Stimulated activated effector memory CD8-positive, alpha-beta T cell treated with anti-CD3 and anti-CD28 coated beads, Interleukin-12 subunit alpha, Interleukin-12 subunit beta, amount 100 ng/mL, for 72 hours (primary cell): ENCODE measurements at regions not wholly inside any gene's neighbourhood (a gene's known extent, or its start where the extent isn't known, plus 50 kb on each side); places are given as distances from the start of the nearest gene placed in this dataset.
"Not testable (repeated sequence)": the region's sequence is repeated elsewhere in the genome, so short reads cannot be mapped to it uniquely, and the experiment has no call there.

Source experiments
- ATAC-seq: fragments of 150-1000 bp; cut with Tn5 transposase; 2 replicates; pipeline ENCODE4 v1.10.0; 2021
- DNase-seq, 2 donors: peaks; one replicate each; pipeline ENCODE4 v3.0.0; 2021 to 2022; ENCODE audit warnings: low spot score in 2 of 2
- H3K27ac Mint-ChIP-seq: one replicate; pipeline ENCODE4 v1.8.0; 2022; ENCODE audit warnings: mild to moderate bottlenecking, mixed read lengths
- H3K36me3 Mint-ChIP-seq: one replicate; pipeline ENCODE4 v1.8.0; 2022; ENCODE audit warnings: mild to moderate bottlenecking, mixed read lengths
- H3K4me1 Mint-ChIP-seq: one replicate; pipeline ENCODE4 v1.8.0; 2022; ENCODE audit warnings: mixed read lengths
- H3K4me3 Mint-ChIP-seq: one replicate; pipeline ENCODE4 v1.8.0; 2022; ENCODE audit warnings: mild to moderate bottlenecking, mixed read lengths
- H3K9me3 Mint-ChIP-seq: one replicate; pipeline ENCODE4 v1.8.0; 2022; ENCODE audit warnings: mixed read lengths

GRCh38 chr18:78865771-78866310 lies 113.8 kb upstream of the SALL3 start:
- ATAC-seq (peak; percentile 54), DNase-seq (no peak)
- Mint-ChIP-seq H3K27ac (no peak overlapping the region), H3K9me3 (no peaks in the 10 kb centered on the region), H3K4me1 (no peaks in the 10 kb centered on the region), H3K36me3 (no peaks in the 10 kb centered on the region), H3K4me3 (no peak overlapping the region)

DNA sequence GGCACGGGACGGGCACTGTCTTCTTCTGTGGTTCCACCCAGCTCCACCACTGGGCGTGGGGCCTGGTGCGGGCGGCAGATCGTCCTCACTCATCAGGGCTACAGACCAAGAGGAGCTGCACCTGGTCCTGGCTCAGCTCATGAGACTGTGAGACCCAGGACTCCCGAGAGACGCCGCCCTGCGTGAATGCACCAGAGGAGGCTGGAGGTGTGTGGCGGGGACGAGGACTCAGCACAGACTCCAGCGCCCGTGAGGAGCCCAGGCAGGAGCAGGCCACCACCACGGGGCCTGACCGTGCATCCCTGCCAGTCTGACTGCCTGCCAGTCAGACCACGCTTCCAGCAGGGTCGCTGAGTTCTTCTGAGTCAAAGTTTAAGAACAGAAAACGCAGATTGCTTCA lies 112.5 kb upstream of the SALL3 start:
- H3K36me3 Mint-ChIP-seq, result no peaks in the 10 kb centered on the region
- ATAC-seq, result peak; percentile 31
- no peaks in the 10 kb centered on the region for H3K9me3 Mint-ChIP-seq
- no peaks in the 10 kb centered on the region for H3K4me1 Mint-ChIP-seq
- H3K4me3 Mint-ChIP-seq, result no peak overlapping the region
- no peak for DNase-seq
- H3K27ac Mint-ChIP-seq, result no peak overlapping the region

DNA sequence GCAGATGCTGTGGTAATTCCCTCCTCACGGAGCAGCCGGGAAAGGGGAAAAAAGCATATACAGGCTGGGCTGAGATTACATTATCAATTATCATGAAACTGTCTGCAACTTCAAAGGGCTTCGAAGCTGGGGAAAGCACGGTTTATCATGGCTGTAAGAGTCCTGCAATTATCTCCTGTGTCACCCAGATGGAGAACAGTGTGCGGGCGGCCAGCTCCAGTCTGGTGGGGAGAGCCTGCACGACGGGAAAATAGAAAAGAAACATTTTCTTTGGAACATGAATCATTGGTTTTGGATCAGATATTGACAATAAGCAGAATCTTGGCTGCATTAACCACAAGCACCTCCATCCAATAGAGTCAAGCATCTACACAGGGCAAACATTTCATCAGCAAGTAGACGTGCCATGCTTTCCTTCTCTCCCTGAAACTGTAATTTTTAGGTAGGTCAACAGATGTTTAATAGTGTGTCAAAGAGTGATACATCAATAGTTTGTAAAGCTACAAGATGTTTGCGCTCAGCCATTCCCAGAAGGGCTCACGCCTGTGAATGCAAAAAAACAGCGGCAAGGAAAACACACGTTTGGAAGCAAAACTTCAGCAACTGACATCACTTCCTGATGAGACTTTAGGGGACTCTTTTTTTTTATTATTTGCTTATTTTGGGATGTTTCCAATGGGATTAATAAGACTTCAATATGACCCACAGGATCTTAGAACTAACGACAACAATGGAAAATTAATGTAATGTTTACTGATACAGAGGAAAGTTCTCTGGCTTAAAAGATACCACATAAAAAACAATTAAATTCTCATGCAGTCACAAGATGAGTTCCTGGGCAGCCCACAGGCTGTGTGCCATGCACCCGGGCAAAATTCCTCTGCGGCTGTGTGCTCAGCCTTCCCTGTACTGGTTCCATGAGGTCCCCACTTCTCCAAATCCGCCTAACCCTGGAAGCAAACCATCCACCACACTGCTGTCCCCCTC lies 111.0 kb upstream of the SALL3 start:
- ATAC-seq (no peak), DNase-seq (no peak)
- Mint-ChIP-seq H3K4me3 (no peak overlapping the region), H3K27ac (no peak overlapping the region), H3K9me3 (no peaks in the 10 kb centered on the region), H3K4me1 (no peaks in the 10 kb centered on the region), H3K36me3 (no peaks in the 10 kb centered on the region)

DNA sequence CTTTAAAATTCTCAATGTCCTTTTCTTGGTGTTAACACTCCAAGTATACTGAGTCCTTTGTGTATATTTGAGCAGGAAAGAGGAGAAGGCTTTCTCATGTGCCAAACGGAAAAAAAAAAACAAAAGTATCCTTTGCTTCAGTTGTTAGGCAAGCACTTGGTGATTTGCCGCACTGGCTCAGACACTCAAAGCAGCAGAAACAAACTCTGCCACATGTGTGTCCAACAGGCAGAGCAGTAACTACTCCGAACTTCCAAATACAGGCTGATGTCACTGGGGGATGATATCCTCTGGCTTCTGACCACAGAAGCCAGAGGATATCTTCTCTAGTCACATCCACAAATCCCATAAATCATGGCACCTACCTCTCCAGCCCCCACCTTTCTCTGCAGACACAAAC lies 108.0 kb upstream of the SALL3 start:
- H3K36me3 Mint-ChIP-seq, result no peaks in the 10 kb centered on the region
- ATAC-seq, result no peak
- no peak overlapping the region for H3K27ac Mint-ChIP-seq
- no peak for DNase-seq
- no peak overlapping the region for H3K4me3 Mint-ChIP-seq
- no peaks in the 10 kb centered on the region for H3K9me3 Mint-ChIP-seq
- no peaks in the 10 kb centered on the region for H3K4me1 Mint-ChIP-seq

DNA sequence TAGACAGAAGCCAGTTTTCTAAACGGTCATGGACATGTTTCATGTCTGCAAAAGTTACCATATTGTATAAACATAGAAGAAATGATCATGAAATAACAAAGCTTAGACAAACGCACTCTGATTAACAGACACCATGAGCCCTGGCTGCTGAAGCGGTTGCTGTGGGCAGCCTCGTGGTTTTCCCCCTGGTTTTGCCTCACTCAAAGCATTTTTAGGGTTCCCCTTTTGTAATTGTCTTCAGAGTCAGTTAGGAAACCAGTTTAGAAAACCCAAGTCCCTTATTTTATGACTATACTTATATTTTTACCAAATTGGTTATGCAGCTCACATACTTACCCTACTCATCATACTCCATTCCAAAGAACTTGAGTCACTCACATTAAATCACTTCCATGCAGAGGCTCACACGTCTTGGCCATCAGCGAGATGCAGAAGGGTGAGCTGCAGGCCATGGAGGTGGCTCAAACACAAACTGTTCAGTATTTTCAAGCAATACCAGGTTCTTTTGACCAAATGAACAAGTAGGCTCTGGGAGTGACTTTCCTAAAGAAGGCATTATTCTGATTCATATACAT lies 105.6 kb upstream of the SALL3 start:
- no peak overlapping the region for H3K4me3 Mint-ChIP-seq

DNA sequence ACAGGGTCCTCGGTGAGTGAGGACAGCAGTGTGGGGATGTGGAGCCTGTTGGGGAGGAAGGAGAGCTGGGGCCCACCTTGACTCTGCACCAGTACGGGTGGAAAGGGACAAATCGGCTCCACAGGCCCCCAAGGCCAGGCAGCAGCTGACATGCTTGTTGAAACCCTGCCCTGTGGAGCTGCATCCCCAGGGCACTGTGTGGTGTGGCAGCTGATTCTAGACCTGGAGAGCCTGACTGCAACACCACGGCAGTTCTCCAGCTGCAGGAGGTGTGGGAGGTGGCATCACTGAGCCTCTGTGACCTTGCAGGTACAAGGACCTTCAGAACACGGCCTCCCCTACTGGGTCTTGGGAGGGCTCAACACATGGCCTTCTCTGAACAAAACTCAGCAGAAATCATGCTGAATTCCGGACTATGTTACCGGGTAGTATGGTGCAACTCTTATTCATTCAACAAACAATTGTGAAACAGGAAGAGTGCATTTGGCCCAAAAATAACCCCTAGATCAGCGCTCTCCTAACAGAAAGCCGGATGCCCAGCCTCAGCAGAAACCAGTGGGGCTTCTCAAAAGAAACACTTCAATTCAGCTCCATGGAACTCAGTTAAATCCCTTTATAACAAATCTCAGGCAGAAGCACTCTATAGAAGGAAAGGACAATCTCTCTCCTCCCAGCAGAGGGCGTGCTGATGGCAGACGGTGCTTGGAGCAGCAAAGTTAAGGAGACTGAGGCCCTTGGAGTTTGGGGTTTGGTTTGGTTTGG lies 104.4 kb upstream of the SALL3 start:
- H3K4me1 Mint-ChIP-seq, result no peaks in the 10 kb centered on the region
- no peak overlapping the region for H3K27ac Mint-ChIP-seq
- H3K36me3 Mint-ChIP-seq, result no peaks in the 10 kb centered on the region
- no peaks in the 10 kb centered on the region for H3K9me3 Mint-ChIP-seq
- no peak overlapping the region for H3K4me3 Mint-ChIP-seq
- DNase-seq (peak in 1 of 2 donors; percentile 52), ATAC-seq (no peak)

More for the DNA sequence above, 105.6 kb upstream of the SALL3 start:
- Mint-ChIP-seq H3K27ac (no peak overlapping the region), H3K9me3 (no peaks in the 10 kb centered on the region), H3K36me3 (no peaks in the 10 kb centered on the region), H3K4me1 (no peaks in the 10 kb centered on the region)
- DNase-seq (no peak), ATAC-seq (no peak)

GRCh38 chr18:78875778-78876650 lies 103.6 kb upstream of the SALL3 start:
- H3K27ac Mint-ChIP-seq, result no peak overlapping the region
- no peaks in the 10 kb centered on the region for H3K4me1 Mint-ChIP-seq
- ATAC-seq (no peak), DNase-seq (no peak)
- no peak overlapping the region for H3K4me3 Mint-ChIP-seq
- H3K36me3 Mint-ChIP-seq, result no peaks in the 10 kb centered on the region
- H3K9me3 Mint-ChIP-seq, result no peaks in the 10 kb centered on the region

- Mint-ChIP-seq H3K27ac (no peak overlapping the region), H3K4me1 (no peaks in the 10 kb centered on the region), H3K9me3 (no peaks in the 10 kb centered on the region), H3K36me3 (no peaks in the 10 kb centered on the region), H3K4me3 (no peak overlapping the region)
- ATAC-seq (no peak), DNase-seq (no peak)
Measured at GRCh38 chr18:78876868-78877267, 102.8 kb upstream of the SALL3 start.

GRCh38 chr18:78878335-78878734 lies 101.3 kb upstream of the SALL3 start:
- DNase-seq, result no peak
- ATAC-seq, result no peak
- Mint-ChIP-seq H3K9me3 (no peaks in the 10 kb centered on the region), H3K36me3 (no peaks in the 10 kb centered on the region), H3K4me1 (no peaks in the 10 kb centered on the region), H3K4me3 (no peak overlapping the region), H3K27ac (no peak overlapping the region)

DNA sequence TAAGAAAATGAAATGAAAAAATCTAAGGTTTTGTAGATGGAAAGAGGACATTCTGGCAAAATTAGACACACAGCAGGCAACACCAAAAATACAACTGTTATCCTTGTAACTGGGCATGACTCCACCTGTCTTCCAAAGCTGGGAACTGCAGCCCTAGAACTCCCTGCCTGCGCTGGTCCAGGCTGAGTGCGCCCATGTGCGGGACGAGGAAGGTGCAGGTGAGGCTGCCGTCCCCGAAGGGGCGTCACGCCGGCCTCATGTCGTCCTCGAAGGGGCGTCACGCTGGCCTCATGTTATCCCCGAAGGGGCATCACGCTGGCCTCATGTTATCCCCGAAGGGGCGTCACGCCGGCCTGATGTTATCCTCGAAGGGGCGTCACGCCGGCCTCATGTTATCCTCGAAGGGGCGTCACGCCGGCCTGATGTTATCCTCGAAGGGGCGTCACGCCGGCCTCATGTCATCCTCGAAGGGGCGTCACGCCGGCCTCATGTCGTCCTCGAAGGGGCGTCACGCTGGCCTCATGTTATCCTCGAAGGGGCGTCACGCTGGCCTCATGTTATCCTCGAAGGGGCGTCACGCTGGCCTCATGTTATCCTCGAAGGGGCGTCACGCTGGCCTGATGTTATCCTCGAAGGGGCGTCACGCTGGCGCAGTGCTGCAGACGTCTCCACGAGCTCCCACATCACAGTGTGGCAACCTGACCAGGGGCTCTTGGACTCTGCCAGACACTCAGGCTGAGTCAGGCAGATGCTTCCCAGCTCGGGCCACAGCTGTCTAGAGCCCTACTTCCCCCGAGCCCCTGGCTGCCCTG lies 100.3 kb upstream of the SALL3 start:
- H3K27ac Mint-ChIP-seq, H3K9me3 Mint-ChIP-seq, H3K36me3 Mint-ChIP-seq, H3K4me1 Mint-ChIP-seq, H3K4me3 Mint-ChIP-seq, DNase-seq, ATAC-seq: not testable (repeated sequence)

- H3K9me3 Mint-ChIP-seq, result peaks cover 21% of the 10 kb centered on the region
- no peak overlapping the region for H3K4me3 Mint-ChIP-seq
- H3K4me1 Mint-ChIP-seq, result no peaks in the 10 kb centered on the region
- ATAC-seq (no peak), DNase-seq (no peak)
- H3K36me3 Mint-ChIP-seq, result no peaks in the 10 kb centered on the region
- no peak overlapping the region for H3K27ac Mint-ChIP-seq
Measured at GRCh38 chr18:78882585-78882984, 97.0 kb upstream of the SALL3 start.

- Mint-ChIP-seq H3K36me3 (no peaks in the 10 kb centered on the region), H3K4me3 (no peak overlapping the region)
- no peak for ATAC-seq
Measured at GRCh38 chr18:78883501-78883900, 96.1 kb upstream of the SALL3 start.

DNA sequence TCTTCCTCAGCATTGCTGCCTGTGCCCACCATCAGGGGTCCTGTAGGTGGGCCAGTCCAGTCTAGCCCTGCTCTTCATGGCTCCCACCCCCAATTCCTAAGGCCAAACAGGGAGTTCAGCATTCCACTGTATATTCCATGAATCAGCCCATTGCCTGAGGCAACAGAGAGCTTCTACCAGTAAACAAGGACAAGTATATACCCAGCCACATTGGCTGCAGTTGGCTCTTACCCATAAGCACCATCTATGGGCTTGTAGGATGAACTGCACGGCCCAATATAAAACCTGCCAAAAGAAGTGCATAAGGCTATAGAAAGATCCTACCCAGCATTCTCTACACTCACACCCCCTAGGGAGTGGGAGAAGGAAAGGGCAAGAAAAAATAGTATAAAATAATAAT lies 95.1 kb upstream of the SALL3 start:
- ATAC-seq, result no peak
- peaks cover 27% of the 10 kb centered on the region for H3K9me3 Mint-ChIP-seq
- H3K4me1 Mint-ChIP-seq, result no peaks in the 10 kb centered on the region
- DNase-seq, result no peak
- H3K27ac Mint-ChIP-seq, result no peak overlapping the region
- no peaks in the 10 kb centered on the region for H3K36me3 Mint-ChIP-seq
- H3K4me3 Mint-ChIP-seq, result no peak overlapping the region

More at GRCh38 chr18:78883501-78883900, 96.1 kb upstream of the SALL3 start:
- DNase-seq, result no peak
- Mint-ChIP-seq H3K9me3 (peaks cover 21% of the 10 kb centered on the region), H3K27ac (no peak overlapping the region), H3K4me1 (no peaks in the 10 kb centered on the region)

DNA sequence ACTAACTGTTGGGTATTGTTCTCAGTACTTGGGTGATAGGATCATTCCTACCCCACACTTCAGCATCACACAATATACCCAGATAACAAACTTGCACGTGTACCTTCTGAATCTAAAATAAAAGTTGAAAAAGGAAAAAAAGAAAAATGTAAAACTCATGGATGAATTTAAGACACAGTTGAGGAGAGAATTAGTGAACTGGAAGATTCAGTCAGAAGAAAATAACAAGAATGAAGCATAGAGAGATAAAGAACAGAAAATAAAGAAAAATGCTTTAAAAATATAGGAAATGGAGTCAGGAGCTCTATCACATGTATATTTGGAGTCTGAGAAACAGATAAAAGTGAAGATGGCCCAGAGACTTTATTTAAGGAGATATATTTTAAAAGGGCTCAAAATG lies 90.4 kb upstream of the SALL3 start:
- peaks cover 27% of the 10 kb centered on the region for H3K9me3 Mint-ChIP-seq
- H3K4me1 Mint-ChIP-seq, result no peaks in the 10 kb centered on the region

More for the DNA sequence above, 90.4 kb upstream of the SALL3 start:
- no peaks in the 10 kb centered on the region for H3K36me3 Mint-ChIP-seq
- DNase-seq (no peak), ATAC-seq (no peak)
- no peak overlapping the region for H3K4me3 Mint-ChIP-seq
- H3K27ac Mint-ChIP-seq, result no peak overlapping the region
